Upper lobe of left lung (tissue), 4 donors: ENCODE measurements at regions not wholly inside any gene's neighbourhood (a gene's known extent, or its start where the extent isn't known, plus 50 kb on each side); places are given as distances from the start of the nearest gene placed in this dataset.

Experiments
- CTCF ChIP-seq, 6 experiments: fragments of 450-650 bp in 4 of 6; fragments of 200-600 bp in 2 of 6; sonication (generic) in 2 of 6; IDR thresholded peaks; one replicate each; pipeline ENCODE4 v1.5.1; 2016 to 2019; ENCODE audit warnings: antibody characterized with exemption in 6 of 6
- EP300 ChIP-seq, 4 donors: sonication (generic); formaldehyde crosslinking; IDR thresholded peaks; one replicate each; pipeline ENCODE4 v1.5.1; 2017; ENCODE audit warnings: antibody characterized with exemption in 4 of 4, control low read depth in 2 of 4
- POLR2A ChIP-seq, 4 donors: fragments of 450-650 bp; IDR thresholded peaks; one replicate each; pipeline ENCODE4 v1.5.1; 2016 to 2017; ENCODE audit warnings: antibody characterized with exemption in 4 of 4, mild to moderate bottlenecking in 2 of 4

GRCh38 chr18:76627444-76627843 is 132.4 kb upstream of the ZNF516 start:
- TF ChIP-seq POLR2A (IDR thresholded peaks at IDR 0.05) (no peak), CTCF (IDR thresholded peaks at IDR 0.05) (no peak), EP300 (IDR thresholded peaks at IDR 0.05) (no peak)
